Transverse colon (tissue), 3 donors: ENCODE measurements at regions not wholly inside any gene's neighbourhood (a gene's known extent, or its start where the extent isn't known, plus 50 kb on each side); places are given as distances from the start of the nearest gene placed in this dataset.

ENCODE experiments used
- EP300 ChIP-seq: sonication (generic); formaldehyde crosslinking; IDR thresholded peaks from one replicate; pipeline ENCODE4 v1.6.1; 2017; ENCODE audit warnings: antibody characterized with exemption, low read depth
- TF ChIP-seq, protein P1 (sequence below), 5 experiments: fragments of 200-600 bp in 3 of 5; fragments of 450-650 bp in 2 of 5; sonication (generic) in 3 of 5; IDR thresholded peaks; 1 replicate in 2 of 5; 2 replicates in 3 of 5; pipeline ENCODE4 v1.5.1; 2016 to 2017; ENCODE audit warnings: antibody characterized with exemption in 5 of 5, inconsistent platforms in 3 of 5, mild to moderate bottlenecking in 2 of 5, moderate library complexity in 1 of 5

DNA sequence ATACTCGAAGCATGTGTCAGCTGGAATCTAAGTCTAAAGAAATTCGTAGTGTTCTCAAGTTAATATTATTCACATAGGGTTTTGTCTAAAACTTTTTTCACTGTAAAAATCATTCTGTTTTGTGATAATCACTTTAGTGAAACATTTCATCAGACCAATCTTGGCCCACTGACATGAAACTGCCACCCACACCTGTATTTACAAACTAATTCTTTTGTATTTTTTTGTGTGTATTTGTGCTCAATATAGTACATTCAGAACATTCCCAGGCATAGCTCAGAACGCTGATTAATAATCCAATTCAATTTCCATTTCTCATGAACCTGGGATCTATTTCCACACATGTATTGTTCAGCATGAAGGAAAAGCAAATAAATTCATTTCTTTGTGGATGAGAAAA, 191.7 kb downstream of the RASSF9 start:
- TF ChIP-seq, protein P1, sequence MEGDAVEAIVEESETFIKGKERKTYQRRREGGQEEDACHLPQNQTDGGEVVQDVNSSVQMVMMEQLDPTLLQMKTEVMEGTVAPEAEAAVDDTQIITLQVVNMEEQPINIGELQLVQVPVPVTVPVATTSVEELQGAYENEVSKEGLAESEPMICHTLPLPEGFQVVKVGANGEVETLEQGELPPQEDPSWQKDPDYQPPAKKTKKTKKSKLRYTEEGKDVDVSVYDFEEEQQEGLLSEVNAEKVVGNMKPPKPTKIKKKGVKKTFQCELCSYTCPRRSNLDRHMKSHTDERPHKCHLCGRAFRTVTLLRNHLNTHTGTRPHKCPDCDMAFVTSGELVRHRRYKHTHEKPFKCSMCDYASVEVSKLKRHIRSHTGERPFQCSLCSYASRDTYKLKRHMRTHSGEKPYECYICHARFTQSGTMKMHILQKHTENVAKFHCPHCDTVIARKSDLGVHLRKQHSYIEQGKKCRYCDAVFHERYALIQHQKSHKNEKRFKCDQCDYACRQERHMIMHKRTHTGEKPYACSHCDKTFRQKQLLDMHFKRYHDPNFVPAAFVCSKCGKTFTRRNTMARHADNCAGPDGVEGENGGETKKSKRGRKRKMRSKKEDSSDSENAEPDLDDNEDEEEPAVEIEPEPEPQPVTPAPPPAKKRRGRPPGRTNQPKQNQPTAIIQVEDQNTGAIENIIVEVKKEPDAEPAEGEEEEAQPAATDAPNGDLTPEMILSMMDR (IDR thresholded peaks at IDR 0.05) = no peak
- no peak for TF ChIP-seq EP300
